ENCODE measurements at regions not wholly inside any gene's neighbourhood (a gene's known extent, or its start where the extent isn't known, plus 50 kb on each side); places are given as distances from the start of the nearest gene placed in this dataset.
"Not testable (repeated sequence)": the region's sequence is repeated elsewhere in the genome, so short reads cannot be mapped to it uniquely, and the experiment has no call there.

- H3K9me3 ChIP-seq (ENCODE audit: low read depth, low read length), result no peaks in the 10 kb centered on the region
- no peak for DNase-seq (ENCODE audit: low read depth, low spot score)
- H3K36me3 ChIP-seq (ENCODE audit: insufficient read depth, low read length), result no peaks in the 10 kb centered on the region
- H3K4me3 ChIP-seq, result no peak overlapping the region
- H3K27ac ChIP-seq, result no peak overlapping the region
- TF ChIP-seq EZH2 (IDR thresholded peaks at IDR 0.05) (no peak), POLR2AphosphoS5 (IDR thresholded peaks at IDR 0.05; ENCODE audit: borderline replicate concordance, low read depth, low read length) (no peak), FOXP2 (optimal IDR thresholded peaks at IDR 0.05; ENCODE audit: control extremely low read depth, extremely low read length, insufficient read depth) (no peak)
- H3K9ac ChIP-seq (ENCODE audit: insufficient read length), result no peak overlapping the region
These were observed 183.4 kb downstream of the PTPN11 start for GRCh38 chr12:112602150-112602549.

GRCh38 chr12:112606611-112607365, 184.8 kb upstream of the RPH3A start:
- no peak overlapping the region for H3K4me3 ChIP-seq
- H3K27ac ChIP-seq, result no peak overlapping the region
- TF ChIP-seq POLR2AphosphoS5 (IDR thresholded peaks at IDR 0.05; ENCODE audit: borderline replicate concordance, low read depth, low read length), result no peak
- TF ChIP-seq FOXP2 (optimal IDR thresholded peaks at IDR 0.05; ENCODE audit: control extremely low read depth, extremely low read length, insufficient read depth), result no peak
- no peak for TF ChIP-seq EZH2 (IDR thresholded peaks at IDR 0.05)
- H3K36me3 ChIP-seq (ENCODE audit: insufficient read depth, low read length), result no peaks in the 10 kb centered on the region
- no peaks in the 10 kb centered on the region for H3K9me3 ChIP-seq (ENCODE audit: low read depth, low read length)
- DNase-seq (ENCODE audit: low read depth, low spot score), result no peak
- no peak overlapping the region for H3K9ac ChIP-seq (ENCODE audit: insufficient read length)

- no peaks in the 10 kb centered on the region for H3K36me3 ChIP-seq (ENCODE audit: insufficient read depth, low read length)
- H3K9me3 ChIP-seq (ENCODE audit: low read depth, low read length), result no peaks in the 10 kb centered on the region
- H3K27ac ChIP-seq, result no peak overlapping the region
- no peak overlapping the region for H3K9ac ChIP-seq (ENCODE audit: insufficient read length)
- DNase-seq (ENCODE audit: low read depth, low spot score), result no peak
- no peak overlapping the region for H3K4me3 ChIP-seq
- TF ChIP-seq EZH2 (IDR thresholded peaks at IDR 0.05) (no peak), POLR2AphosphoS5 (IDR thresholded peaks at IDR 0.05; ENCODE audit: borderline replicate concordance, low read depth, low read length) (no peak), FOXP2 (optimal IDR thresholded peaks at IDR 0.05; ENCODE audit: control extremely low read depth, extremely low read length, insufficient read depth) (no peak)
These were observed 184.1 kb upstream of the RPH3A start for GRCh38 chr12:112607427-112607826.

DNA sequence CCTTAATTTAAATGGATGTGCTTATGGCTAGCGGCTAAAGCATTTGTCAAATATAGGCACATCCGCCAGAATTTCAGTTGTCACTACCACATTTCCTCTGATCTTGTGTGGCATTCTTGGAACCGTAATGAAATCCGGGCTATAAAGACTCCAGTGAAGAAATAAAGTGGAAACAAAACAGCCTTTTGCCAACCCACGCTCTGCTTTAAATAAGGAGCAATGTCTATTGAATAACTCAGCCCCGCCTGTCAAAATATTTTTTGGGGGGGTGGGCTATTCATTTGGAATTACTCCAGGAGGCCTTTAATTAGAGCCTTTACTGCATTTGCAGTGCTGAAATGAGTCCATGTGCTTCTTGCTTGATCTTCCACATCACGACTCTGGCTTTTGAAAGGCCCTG, 179.6 kb upstream of the RPH3A start:
- DNase-seq (ENCODE audit: low read depth, low spot score), result no peak
- Histone ChIP-seq H3K27ac (no peak overlapping the region), H3K4me3 (no peak overlapping the region), H3K9me3 (ENCODE audit: low read depth, low read length) (no peaks in the 10 kb centered on the region), H3K9ac (ENCODE audit: insufficient read length) (no peak overlapping the region), H3K36me3 (ENCODE audit: insufficient read depth, low read length) (no peaks in the 10 kb centered on the region)
- TF ChIP-seq FOXP2 (optimal IDR thresholded peaks at IDR 0.05; ENCODE audit: control extremely low read depth, extremely low read length, insufficient read depth) (no peak), POLR2AphosphoS5 (IDR thresholded peaks at IDR 0.05; ENCODE audit: borderline replicate concordance, low read depth, low read length) (no peak), EZH2 (IDR thresholded peaks at IDR 0.05) (no peak)

DNA sequence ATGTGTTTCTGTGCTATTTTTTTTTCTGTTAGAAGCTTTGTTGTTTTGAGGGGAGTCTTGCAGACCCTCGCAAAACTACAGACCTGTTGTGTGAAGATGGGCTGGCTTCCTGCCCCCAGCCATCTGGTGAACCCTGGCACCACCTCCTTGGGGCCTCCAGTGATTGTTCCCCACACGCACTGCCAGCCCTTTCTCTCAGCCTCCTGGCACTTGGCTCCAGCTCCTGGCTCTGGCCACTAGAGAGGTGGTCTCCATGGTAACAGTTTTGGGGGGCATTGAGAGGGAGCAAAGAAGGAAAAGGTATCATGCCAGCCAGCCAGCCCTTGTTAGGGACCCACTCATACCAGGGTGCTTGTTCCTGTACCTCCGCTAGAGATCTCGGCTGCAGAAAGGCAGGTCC, 176.4 kb upstream of the RPH3A start:
- no peaks in the 10 kb centered on the region for H3K36me3 ChIP-seq (ENCODE audit: insufficient read depth, low read length)
- no peak overlapping the region for H3K4me3 ChIP-seq
- no peak overlapping the region for H3K27ac ChIP-seq
- DNase-seq (ENCODE audit: low read depth, low spot score), result no peak
- TF ChIP-seq POLR2AphosphoS5 (IDR thresholded peaks at IDR 0.05; ENCODE audit: borderline replicate concordance, low read depth, low read length), result no peak
- TF ChIP-seq EZH2 (IDR thresholded peaks at IDR 0.05), result no peak
- no peak overlapping the region for H3K9ac ChIP-seq (ENCODE audit: insufficient read length)
- no peaks in the 10 kb centered on the region for H3K9me3 ChIP-seq (ENCODE audit: low read depth, low read length)

DNA sequence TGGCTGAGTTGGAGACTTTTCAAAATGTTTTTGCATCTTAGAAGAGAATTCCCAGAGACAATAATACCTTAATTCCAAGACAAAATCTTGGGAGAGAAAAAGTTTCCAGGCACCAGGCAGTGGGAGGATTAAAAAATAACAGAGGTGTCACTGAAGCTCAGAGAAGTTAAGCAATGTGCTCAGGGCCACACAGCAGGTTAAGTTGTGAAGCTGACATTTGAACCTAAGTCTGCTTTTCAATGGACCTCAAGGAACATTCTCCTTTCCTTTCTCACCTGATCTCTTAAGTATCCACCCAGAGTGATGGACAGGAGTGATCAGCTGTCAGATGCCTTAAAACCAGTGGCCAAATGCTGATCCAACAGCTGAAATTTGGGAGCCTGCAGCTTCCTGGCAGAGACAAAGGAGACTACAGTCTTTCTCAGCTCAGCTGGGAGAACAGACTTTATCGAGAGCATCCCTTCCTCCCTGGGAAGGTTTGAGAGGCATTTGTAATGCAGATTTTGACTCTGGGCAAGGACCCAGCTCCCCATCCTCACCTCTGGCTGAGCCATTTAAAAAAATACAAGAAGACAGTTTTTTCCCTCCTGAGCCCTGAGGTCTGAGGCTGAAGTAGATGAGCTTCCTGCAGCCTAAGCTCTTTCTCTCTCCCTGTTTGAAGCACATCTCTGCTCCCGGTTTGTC, 174.9 kb upstream of the RPH3A start:
- H3K36me3 ChIP-seq (ENCODE audit: insufficient read depth, low read length), result no peaks in the 10 kb centered on the region

GRCh38 chr12:112617153-112617505, 174.4 kb upstream of the RPH3A start:
- H3K9ac ChIP-seq (ENCODE audit: insufficient read length), result no peak overlapping the region
- no peak overlapping the region for H3K27ac ChIP-seq
- no peaks in the 10 kb centered on the region for H3K9me3 ChIP-seq (ENCODE audit: low read depth, low read length)
- no peak for DNase-seq (ENCODE audit: low read depth, low spot score)
- TF ChIP-seq FOXP2 (optimal IDR thresholded peaks at IDR 0.05; ENCODE audit: control extremely low read depth, extremely low read length, insufficient read depth), result no peak
- no peak for TF ChIP-seq POLR2AphosphoS5 (IDR thresholded peaks at IDR 0.05; ENCODE audit: borderline replicate concordance, low read depth, low read length)
- TF ChIP-seq EZH2 (IDR thresholded peaks at IDR 0.05), result no peak
- no peaks in the 10 kb centered on the region for H3K36me3 ChIP-seq (ENCODE audit: insufficient read depth, low read length)
- no peak overlapping the region for H3K4me3 ChIP-seq

More for the DNA sequence above, 174.9 kb upstream of the RPH3A start:
- Histone ChIP-seq H3K27ac (no peak overlapping the region), H3K9me3 (ENCODE audit: low read depth, low read length) (no peaks in the 10 kb centered on the region), H3K9ac (ENCODE audit: insufficient read length) (no peak overlapping the region), H3K4me3 (no peak overlapping the region)
- no peak for TF ChIP-seq EZH2 (IDR thresholded peaks at IDR 0.05)
- TF ChIP-seq POLR2AphosphoS5 (IDR thresholded peaks at IDR 0.05; ENCODE audit: borderline replicate concordance, low read depth, low read length), result no peak
- no peak for TF ChIP-seq FOXP2 (optimal IDR thresholded peaks at IDR 0.05; ENCODE audit: control extremely low read depth, extremely low read length, insufficient read depth)
- DNase-seq (ENCODE audit: low read depth, low spot score), result no peak

DNA sequence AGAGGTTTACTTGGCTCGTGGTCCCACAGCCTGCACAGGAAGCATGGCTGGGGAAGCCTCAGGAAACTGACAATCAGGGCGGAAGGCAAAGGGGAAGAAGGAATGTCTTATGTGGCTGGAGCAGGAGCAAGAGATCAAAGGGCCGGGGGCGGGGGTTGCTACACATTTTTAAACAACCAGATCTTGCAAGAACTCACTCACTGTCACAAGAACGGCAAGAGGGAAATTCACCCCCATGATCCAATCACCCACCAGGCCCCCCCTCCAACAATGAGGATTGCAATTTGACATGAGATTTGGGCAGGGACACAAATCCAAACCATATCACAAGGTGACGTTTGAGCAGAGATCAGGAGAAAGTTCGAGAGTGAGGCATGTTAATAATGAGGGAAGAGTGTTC, 163.7 kb upstream of the RPH3A start:
- Histone ChIP-seq H3K9me3 (ENCODE audit: low read depth, low read length) (no peaks in the 10 kb centered on the region), H3K27ac (no peak overlapping the region), H3K9ac (ENCODE audit: insufficient read length) (no peak overlapping the region), H3K4me3 (no peak overlapping the region), H3K36me3 (ENCODE audit: insufficient read depth, low read length) (no peaks in the 10 kb centered on the region)
- no peak for DNase-seq (ENCODE audit: low read depth, low spot score)
- TF ChIP-seq EZH2 (IDR thresholded peaks at IDR 0.05) (no peak), POLR2AphosphoS5 (IDR thresholded peaks at IDR 0.05; ENCODE audit: borderline replicate concordance, low read depth, low read length) (no peak), FOXP2 (optimal IDR thresholded peaks at IDR 0.05; ENCODE audit: control extremely low read depth, extremely low read length, insufficient read depth) (no peak)

- DNase-seq (ENCODE audit: low read depth, low spot score); H3K36me3 ChIP-seq (ENCODE audit: insufficient read depth, low read length); H3K9ac ChIP-seq (ENCODE audit: insufficient read length); H3K4me3 ChIP-seq; H3K9me3 ChIP-seq (ENCODE audit: low read depth, low read length); H3K27ac ChIP-seq: not testable (repeated sequence)
These were observed 159.6 kb upstream of the RPH3A start for GRCh38 chr12:112631974-112632373.

All from SK-N-MC (cell line).